GM13976 (cell line): ENCODE measurements at regions not wholly inside any gene's neighbourhood (a gene's known extent, or its start where the extent isn't known, plus 50 kb on each side); places are given as distances from the start of the nearest gene placed in this dataset.

Experiments used
- DNase-seq: peaks from one replicate; pipeline ENCODE4 v3.0.0; 2012; ENCODE audit warnings: low spot score
- in situ Hi-C: fragments of 300-500 bp; cut with MboI; formaldehyde crosslinking; loops from one replicate; pipeline ENCODE4 v1.12.0; 2022; ENCODE audit warnings: low sequenced_read_pairs, mixed read lengths, inconsistent platforms; ENCODE audit not compliant: unreplicated experiment
- TF ChIP-seq, protein P1 (sequence below): IDR thresholded peaks from 2 replicates; pipeline ENCODE4 v1.5.1; 2012; ENCODE audit warnings: borderline replicate concordance, mild to moderate bottlenecking; ENCODE audit not compliant: insufficient read depth; ENCODE audit errors: extremely low read depth, missing control alignments, control extremely low read depth

GRCh38 chr17:33809748-33810147, 445.3 kb upstream of the CCL2 start:
- DNase-seq = no peak
- TF ChIP-seq, protein P1, sequence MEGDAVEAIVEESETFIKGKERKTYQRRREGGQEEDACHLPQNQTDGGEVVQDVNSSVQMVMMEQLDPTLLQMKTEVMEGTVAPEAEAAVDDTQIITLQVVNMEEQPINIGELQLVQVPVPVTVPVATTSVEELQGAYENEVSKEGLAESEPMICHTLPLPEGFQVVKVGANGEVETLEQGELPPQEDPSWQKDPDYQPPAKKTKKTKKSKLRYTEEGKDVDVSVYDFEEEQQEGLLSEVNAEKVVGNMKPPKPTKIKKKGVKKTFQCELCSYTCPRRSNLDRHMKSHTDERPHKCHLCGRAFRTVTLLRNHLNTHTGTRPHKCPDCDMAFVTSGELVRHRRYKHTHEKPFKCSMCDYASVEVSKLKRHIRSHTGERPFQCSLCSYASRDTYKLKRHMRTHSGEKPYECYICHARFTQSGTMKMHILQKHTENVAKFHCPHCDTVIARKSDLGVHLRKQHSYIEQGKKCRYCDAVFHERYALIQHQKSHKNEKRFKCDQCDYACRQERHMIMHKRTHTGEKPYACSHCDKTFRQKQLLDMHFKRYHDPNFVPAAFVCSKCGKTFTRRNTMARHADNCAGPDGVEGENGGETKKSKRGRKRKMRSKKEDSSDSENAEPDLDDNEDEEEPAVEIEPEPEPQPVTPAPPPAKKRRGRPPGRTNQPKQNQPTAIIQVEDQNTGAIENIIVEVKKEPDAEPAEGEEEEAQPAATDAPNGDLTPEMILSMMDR = no peak
- in situ Hi-C loops = no loop called here

DNA sequence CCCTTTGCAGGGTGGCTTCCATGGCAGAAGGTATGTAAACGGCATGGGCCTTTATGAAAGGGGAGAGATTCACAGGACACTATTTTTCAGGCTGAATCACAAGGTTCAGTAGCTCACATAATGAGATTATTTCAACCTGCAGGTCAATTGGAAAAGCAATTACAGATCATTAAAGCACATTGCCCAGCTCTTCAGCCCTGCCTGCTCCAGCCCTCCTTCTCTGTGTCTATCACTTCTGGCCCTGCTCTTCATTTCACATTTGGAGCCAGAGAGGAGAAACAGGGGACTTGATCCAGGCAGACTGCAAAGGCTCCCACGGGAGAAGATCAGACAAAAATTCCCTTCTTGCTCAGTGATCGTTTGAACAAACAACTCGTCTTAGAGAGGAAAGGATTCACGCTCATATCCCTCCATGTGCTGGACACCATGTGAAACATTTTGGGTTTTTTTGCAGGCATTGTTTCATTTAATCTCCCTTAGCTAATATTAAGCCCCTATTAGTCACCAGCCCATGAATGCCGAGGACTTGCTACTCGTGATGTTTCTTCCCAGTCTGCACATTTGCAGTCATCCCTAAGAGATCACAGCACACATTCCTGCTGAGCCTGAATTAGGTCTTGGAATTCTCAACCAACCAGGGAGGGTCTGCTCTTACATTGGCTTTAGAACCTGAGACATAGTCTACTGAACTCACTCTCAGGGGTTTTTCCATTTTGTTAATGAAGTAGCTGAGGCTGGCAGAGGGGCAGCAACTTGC, 443.9 kb upstream of the CCL2 start:
- in situ Hi-C loops = no loop called here
- TF ChIP-seq, protein P1 = no peak
- DNase-seq = no peak

DNA sequence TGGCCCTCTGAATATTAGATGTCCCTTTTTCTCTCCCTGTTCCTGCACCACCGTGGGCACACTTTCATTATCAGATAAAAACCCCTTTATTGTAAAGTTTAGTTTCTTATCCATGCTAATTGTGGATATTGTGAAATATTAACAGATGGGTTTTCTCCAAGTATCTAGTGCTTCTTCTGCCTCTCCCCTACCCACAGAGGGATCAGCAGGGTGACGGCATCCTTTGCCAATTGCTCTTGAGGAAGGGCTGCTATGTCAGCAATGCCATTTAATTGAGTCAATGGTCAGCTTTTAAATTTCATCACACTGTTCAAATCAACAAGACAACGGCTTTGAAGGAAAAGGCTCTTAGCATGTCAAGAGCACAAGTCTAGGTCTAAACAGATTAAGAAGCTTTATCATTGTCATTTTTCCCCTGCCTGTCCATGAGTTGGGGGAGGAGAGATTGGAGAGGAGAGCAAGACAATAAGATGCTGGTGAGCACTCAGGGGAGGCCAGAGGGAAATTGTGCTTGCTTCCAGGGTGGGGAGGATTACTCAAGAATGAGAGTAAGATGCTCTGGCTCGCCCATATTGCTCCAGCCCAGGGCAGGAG, 443.0 kb upstream of the CCL2 start:
- TF ChIP-seq, protein P1 = no peak
- in situ Hi-C loops = no loop called here
- no peak for DNase-seq

GRCh38 chr17:33814852-33815251, 440.2 kb upstream of the CCL2 start:
- no peak for DNase-seq
- TF ChIP-seq, protein P1 = no peak

GRCh38 chr17:33816036-33816435, 439.0 kb upstream of the CCL2 start:
- TF ChIP-seq, protein P1 = no peak
- no peak for DNase-seq
- in situ Hi-C loops = no loop called here

More at GRCh38 chr17:33814852-33815251, 440.2 kb upstream of the CCL2 start:
- in situ Hi-C loops = no loop called here

GRCh38 chr17:33816842-33817617, 438.1 kb upstream of the CCL2 start:
- TF ChIP-seq, protein P1 = no peak
- in situ Hi-C loops = no loop called here
- no peak for DNase-seq
